Psoas muscle (tissue), 7 donors: ENCODE measurements at regions not wholly inside any gene's neighbourhood (a gene's known extent, or its start where the extent isn't known, plus 50 kb on each side); places are given as distances from the start of the nearest gene placed in this dataset.

ENCODE experiments used
- ATAC-seq, 4 donors: fragments of 200-7000 bp; cut with Tn5 transposase; one replicate each; pipeline ENCODE4 v1.9.1; 2020; ENCODE audit warnings: moderate library complexity in 3 of 4, mild to moderate bottlenecking in 2 of 4
- DNase-seq, 2 donors: peaks; one replicate each; pipeline ENCODE4 v3.0.0-alpha.2; 2020
- H3K27ac ChIP-seq: fragments of 200-600 bp; one replicate; pipeline ENCODE4 v1.8.0; 2022
- H3K27me3 ChIP-seq, 3 donors: fragments of 200-600 bp in 1 of 3; one replicate each; pipeline versions ENCODE4 v1.6.1 to v1.8.0; 2013 to 2022; ENCODE audit warnings: low read length in 2 of 3, mild to moderate bottlenecking in 2 of 3, moderate library complexity in 1 of 3; ENCODE audit not compliant: insufficient read depth in 3 of 3
- H3K36me3 ChIP-seq, 2 donors: fragments of 200-600 bp in 1 of 2; one replicate each; pipeline versions ENCODE4 v1.6.1 to v1.8.0; 2013 to 2022; ENCODE audit warnings: low read depth in 1 of 2, mild to moderate bottlenecking in 1 of 2, moderate library complexity in 1 of 2; ENCODE audit not compliant: insufficient read depth in 1 of 2
- H3K4me1 ChIP-seq: fragments of 200-600 bp; one replicate; pipeline ENCODE4 v1.8.0; 2022
- H3K4me3 ChIP-seq: fragments of 200-600 bp; one replicate; pipeline ENCODE4 v1.8.0; 2022; ENCODE audit warnings: mild to moderate bottlenecking
- H3K9me3 ChIP-seq: fragments of 200-600 bp; one replicate; pipeline ENCODE4 v1.8.0; 2022
- CTCF ChIP-seq: fragments of 200-600 bp; IDR thresholded peaks from one replicate; pipeline ENCODE4 v1.8.0; 2022; ENCODE audit warnings: antibody characterized with exemption
- WGBS, 3 donors: extraction: QIAGEN DNeasy Blood & Tissue Kit; methylation state at CpG; one replicate each; pipeline versions ENCODE4 v1.1.6 to v1.1.7; 2013; 5-methylcytosine and 5-hydroxymethylcytosine counted together
- intact Hi-C, 2 donors: fragments of 100-400 bp; cut with DNase I; formaldehyde crosslinking; loops; one replicate each; pipeline versions ENCODE4 v1.11.0 to v1.14.2; 2022
- donor health status: healthy with polysubstance abuse.
- donor health status: DM: no; HTN: no; CAD: no; lungs with moderate emphysema.
- donor health status: Bipolar disorder and iron deficiency.
- donor health status: healthy.
- donor health status: DM: yes; HTN: yes; CAD: no.
- donor health status: DM: no; HTN: no; CAD: no.
- donor health status: DM: yes; HTN: yes; CAD: no.

- H3K27me3 ChIP-seq: peaks cover 0 to 6% (median 0%) of the 10 kb centered on the region in 3 donors
Observed at GRCh38 chr5:3789519-3790193, 194.0 kb downstream of the IRX1 start.

DNA sequence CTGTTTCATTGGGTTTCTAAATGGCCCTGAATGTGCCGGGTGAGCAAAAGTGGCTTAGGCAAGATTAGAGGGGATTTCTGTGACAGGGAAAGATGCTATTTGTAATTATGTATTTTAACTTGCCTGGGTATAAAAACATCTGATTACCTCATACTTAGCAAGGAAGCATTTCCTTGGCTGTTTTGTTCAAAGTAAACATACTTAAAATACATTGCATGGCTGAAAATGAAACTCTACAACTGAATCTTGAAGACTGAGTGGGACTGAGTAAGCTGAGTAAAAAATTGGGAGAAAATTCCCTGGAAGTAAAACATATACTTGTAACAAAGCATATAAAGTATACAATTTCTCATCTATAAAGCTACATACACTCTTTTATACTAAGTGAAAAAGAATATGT lies 197.5 kb downstream of the IRX1 start:
- Histone ChIP-seq H3K36me3 (no peaks in the 10 kb centered on the region), H3K4me3 (no peak overlapping the region), H3K27me3 (peaks cover 0 to 4% (median 0%) of the 10 kb centered on the region in 3 donors), H3K4me1 (no peaks in the 10 kb centered on the region), H3K9me3 (no peaks in the 10 kb centered on the region), H3K27ac (no peak overlapping the region)
- DNase-seq: no peak
- ATAC-seq: no peak
- WGBS, 3 donors: 65 to 80% (median 74%) methylated on average over 1 of the region's 1 CpG
- TF ChIP-seq CTCF: no peak
- intact Hi-C loops: no loop called here

More at GRCh38 chr5:3789519-3790193, 194.0 kb downstream of the IRX1 start:
- WGBS, 3 donors: 75 to 77% (median 76%) methylated on average over 14 of the region's 14 CpGs
- H3K4me1 ChIP-seq: no peaks in the 10 kb centered on the region
- DNase-seq (no peak), ATAC-seq (no peak)
- no peaks in the 10 kb centered on the region for H3K36me3 ChIP-seq
- no peak overlapping the region for H3K27ac ChIP-seq
- H3K4me3 ChIP-seq: no peak overlapping the region
- no peaks in the 10 kb centered on the region for H3K9me3 ChIP-seq
- TF ChIP-seq CTCF: no peak
- intact Hi-C loops: no loop called here

DNA sequence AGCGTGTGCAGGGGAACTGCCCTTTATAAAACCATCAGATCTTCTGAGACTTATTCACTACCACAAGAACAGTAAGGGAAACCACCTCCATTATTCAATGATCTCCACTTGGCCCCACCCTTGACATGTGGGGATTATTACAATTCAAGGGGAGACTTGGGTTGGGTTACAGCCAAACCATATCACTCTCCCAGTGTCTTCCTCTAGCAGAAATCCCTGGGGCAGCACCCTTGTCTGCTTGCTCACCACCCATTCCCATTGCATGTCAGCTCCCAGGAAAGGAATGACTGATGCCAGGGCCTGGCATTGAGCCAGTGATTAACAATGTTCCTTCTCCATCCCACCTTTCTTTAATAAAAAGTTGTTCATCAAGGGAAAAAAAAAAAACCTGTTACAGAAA lies 199.0 kb downstream of the IRX1 start:
- WGBS, 3 donors: 94 to 100% (median 94%) methylated on average over 1 of the region's 1 CpG
- H3K4me1 ChIP-seq: no peaks in the 10 kb centered on the region
- TF ChIP-seq CTCF: no peak
- H3K36me3 ChIP-seq: no peaks in the 10 kb centered on the region
- no peak for ATAC-seq
- intact Hi-C loops: no loop called here
- H3K27ac ChIP-seq: no peak overlapping the region
- no peaks in the 10 kb centered on the region for H3K9me3 ChIP-seq
- no peak overlapping the region for H3K4me3 ChIP-seq
- no peak for DNase-seq
- peaks cover 0 to 5% (median 0%) of the 10 kb centered on the region in 3 donors for H3K27me3 ChIP-seq

GRCh38 chr5:3796736-3797135 lies 201.1 kb downstream of the IRX1 start:
- Histone ChIP-seq H3K36me3 (no peaks in the 10 kb centered on the region), H3K4me1 (no peaks in the 10 kb centered on the region), H3K27ac (no peak overlapping the region), H3K4me3 (no peak overlapping the region), H3K27me3 (peaks cover 0 to 2% (median 0%) of the 10 kb centered on the region in 3 donors), H3K9me3 (no peaks in the 10 kb centered on the region)
- no peak for DNase-seq
- no peak for TF ChIP-seq CTCF
- intact Hi-C loops: no loop called here
- 55 to 86% (median 83%) methylated on average over 2 to 3 of the region's 3 CpGs for WGBS, 3 donors
- no peak for ATAC-seq

GRCh38 chr5:3801967-3802366 lies 206.3 kb downstream of the IRX1 start:
- Histone ChIP-seq H3K9me3 (no peaks in the 10 kb centered on the region), H3K27me3 (peaks cover 0 to 2% (median 0%) of the 10 kb centered on the region in 3 donors), H3K4me3 (no peak overlapping the region), H3K4me1 (no peaks in the 10 kb centered on the region), H3K27ac (no peak overlapping the region), H3K36me3 (no peaks in the 10 kb centered on the region)
- WGBS, 3 donors: 86 to 92% (median 88%) methylated on average over 2 of the region's 2 CpGs
- no peak for ATAC-seq
- DNase-seq: no peak
- intact Hi-C loops: no loop called here
- no peak for TF ChIP-seq CTCF
